DND-41 (cell line): ENCODE measurements at regions not wholly inside any gene's neighbourhood (a gene's known extent, or its start where the extent isn't known, plus 50 kb on each side); places are given as distances from the start of the nearest gene placed in this dataset.

Source experiments
- EZH2 ChIP-seq: IDR thresholded peaks from 3 replicates; pipeline ENCODE4 v1.6.1; 2012; ENCODE audit warnings: borderline replicate concordance, low read depth, mild to moderate bottlenecking, moderate library complexity, low read length, inconsistent platforms; ENCODE audit not compliant: severe bottlenecking
- TF ChIP-seq, protein P1 (sequence below): IDR thresholded peaks from 2 replicates; pipeline ENCODE4 v1.5.1; 2012; ENCODE audit warnings: borderline replicate concordance, low read length, moderate library complexity, mild to moderate bottlenecking; ENCODE audit not compliant: poor library complexity, severe bottlenecking; ENCODE audit errors: extremely low read depth

DNA sequence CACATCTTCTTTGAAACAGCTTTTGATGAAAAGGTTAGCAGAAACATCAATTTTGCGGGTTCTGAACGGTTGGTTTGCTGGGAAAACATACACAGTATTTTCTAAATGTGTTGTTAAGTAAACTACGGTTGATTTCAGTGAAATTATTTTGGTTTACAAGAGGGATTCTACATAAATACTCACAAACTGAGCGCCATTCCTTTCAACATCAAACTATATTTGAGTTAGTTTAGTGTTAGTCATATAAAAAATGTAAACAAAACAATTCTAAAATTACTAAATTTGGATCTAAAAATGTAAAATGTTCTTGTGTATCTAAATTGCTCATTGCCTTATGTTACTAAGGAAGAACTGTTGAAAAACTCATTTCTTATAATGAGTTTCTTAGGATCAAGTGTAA, 425.6 kb downstream of the PCDH18 start:
- TF ChIP-seq, protein P1, sequence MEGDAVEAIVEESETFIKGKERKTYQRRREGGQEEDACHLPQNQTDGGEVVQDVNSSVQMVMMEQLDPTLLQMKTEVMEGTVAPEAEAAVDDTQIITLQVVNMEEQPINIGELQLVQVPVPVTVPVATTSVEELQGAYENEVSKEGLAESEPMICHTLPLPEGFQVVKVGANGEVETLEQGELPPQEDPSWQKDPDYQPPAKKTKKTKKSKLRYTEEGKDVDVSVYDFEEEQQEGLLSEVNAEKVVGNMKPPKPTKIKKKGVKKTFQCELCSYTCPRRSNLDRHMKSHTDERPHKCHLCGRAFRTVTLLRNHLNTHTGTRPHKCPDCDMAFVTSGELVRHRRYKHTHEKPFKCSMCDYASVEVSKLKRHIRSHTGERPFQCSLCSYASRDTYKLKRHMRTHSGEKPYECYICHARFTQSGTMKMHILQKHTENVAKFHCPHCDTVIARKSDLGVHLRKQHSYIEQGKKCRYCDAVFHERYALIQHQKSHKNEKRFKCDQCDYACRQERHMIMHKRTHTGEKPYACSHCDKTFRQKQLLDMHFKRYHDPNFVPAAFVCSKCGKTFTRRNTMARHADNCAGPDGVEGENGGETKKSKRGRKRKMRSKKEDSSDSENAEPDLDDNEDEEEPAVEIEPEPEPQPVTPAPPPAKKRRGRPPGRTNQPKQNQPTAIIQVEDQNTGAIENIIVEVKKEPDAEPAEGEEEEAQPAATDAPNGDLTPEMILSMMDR: no peak
- TF ChIP-seq EZH2: no peak
